ENCODE measurements at regions not wholly inside any gene's neighbourhood (a gene's known extent, or its start where the extent isn't known, plus 50 kb on each side); places are given as distances from the start of the nearest gene placed in this dataset.

DNA sequence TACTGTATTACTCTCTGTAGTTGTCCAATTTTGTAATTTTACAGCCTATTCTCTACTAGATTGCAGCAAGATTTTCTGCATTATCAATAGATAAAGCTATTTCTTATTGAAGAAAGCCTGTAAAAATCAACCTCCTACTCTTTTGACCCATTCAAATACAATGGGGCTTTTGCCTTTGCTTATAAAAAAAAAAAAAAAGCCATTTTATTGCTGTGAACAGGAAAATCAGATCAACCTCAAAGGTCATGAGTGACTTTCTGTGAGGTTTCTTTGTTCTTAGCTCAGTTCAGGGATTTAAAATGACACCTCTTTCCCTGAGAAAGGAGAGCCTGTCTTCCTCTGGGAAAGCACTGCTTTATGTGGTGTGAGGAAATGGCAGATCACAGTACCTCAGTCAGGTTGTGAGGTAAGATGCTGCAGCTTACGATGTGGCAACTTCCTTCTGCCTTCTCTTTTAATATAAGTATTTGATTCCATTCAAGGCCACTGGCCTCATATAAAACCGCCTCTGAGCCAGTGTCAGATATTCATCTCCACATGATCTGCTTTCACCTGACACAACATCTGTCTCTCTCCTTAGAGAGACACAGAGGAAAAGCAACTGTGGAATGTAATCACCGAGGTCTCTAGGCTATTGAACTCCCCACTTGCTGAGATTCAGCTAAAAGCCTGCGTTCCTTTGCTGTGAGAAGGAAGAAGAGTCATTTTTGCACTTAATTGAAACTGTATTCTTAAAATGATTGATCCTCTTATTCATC, 161.5 kb upstream of the MB21D2 start:
- WGBS, 2 donors (ENCODE audit: low coverage in 1 of 2) = 31 to 41% methylated on average over 3 to 4 of the region's 4 CpGs
- TF ChIP-seq POLR2AphosphoS5 (IDR thresholded peaks at IDR 0.05) = no peak
- no peak for TF ChIP-seq EP300 (IDR thresholded peaks at IDR 0.05)
- TF ChIP-seq POLR2A (IDR thresholded peaks at IDR 0.05) = no peak
- no peak for TF ChIP-seq CTCF (IDR thresholded peaks at IDR 0.05)
- Histone ChIP-seq H3K4me3 (no peak overlapping the region), H3K27me3 (no peaks in the 10 kb centered on the region), H3K4me1 (no peaks in the 10 kb centered on the region), H3K27ac (no peak overlapping the region), H3K9me3 (peaks cover 0 to 13% (median 0%) of the 10 kb centered on the region in 3 donors), H3K36me3 (no peaks in the 10 kb centered on the region)
- no peak for ATAC-seq

DNA sequence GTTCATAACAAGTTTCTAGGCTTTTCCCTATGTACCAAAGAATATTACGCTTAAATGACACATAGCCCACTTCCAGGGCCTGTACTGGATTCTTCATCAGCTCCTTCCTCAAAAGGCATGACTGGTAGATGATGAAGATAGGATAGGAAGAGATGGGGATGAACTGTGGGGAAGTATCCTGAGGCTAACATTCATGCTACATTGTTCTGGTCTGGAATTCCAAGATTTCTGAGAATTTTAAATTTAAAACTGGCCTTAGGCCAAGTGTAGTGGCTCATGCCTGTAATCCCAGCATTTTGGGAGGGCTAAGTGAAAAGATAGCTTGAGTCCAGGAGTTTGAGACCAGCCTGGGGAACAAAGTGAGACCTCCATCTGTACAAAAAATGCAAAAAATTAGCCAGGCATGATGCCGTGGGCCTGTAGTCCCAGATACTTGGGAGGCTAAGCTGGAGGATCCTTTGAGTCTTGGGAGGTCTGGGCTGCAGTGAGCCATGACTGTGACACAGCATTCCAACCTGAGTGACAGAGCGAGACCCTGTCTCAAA, 160.1 kb upstream of the PLAAT1 start:
- H3K9me3 ChIP-seq = peaks cover 0 to 13% (median 0%) of the 10 kb centered on the region in 3 donors

GRCh38 chr3:193085655-193086054, 155.4 kb upstream of the PLAAT1 start:
- no peak overlapping the region for H3K4me3 ChIP-seq
- H3K27me3 ChIP-seq = no peaks in the 10 kb centered on the region
- no peak for ATAC-seq
- H3K27ac ChIP-seq = no peak overlapping the region
- no peaks in the 10 kb centered on the region for H3K4me1 ChIP-seq
- peaks cover 0 to 13% (median 0%) of the 10 kb centered on the region in 3 donors for H3K9me3 ChIP-seq
- no peak for TF ChIP-seq EP300 (IDR thresholded peaks at IDR 0.05)
- no peak for TF ChIP-seq CTCF (IDR thresholded peaks at IDR 0.05)
- TF ChIP-seq POLR2AphosphoS5 (IDR thresholded peaks at IDR 0.05) = no peak
- no peak for TF ChIP-seq POLR2A (IDR thresholded peaks at IDR 0.05)
- 14 to 31% methylated on average over 2 of the region's 2 CpGs for WGBS, 2 donors (ENCODE audit: low coverage in 1 of 2)
- no peaks in the 10 kb centered on the region for H3K36me3 ChIP-seq

More for the DNA sequence above, 160.1 kb upstream of the PLAAT1 start:
- no peaks in the 10 kb centered on the region for H3K4me1 ChIP-seq
- H3K4me3 ChIP-seq = no peak overlapping the region
- no peak overlapping the region for H3K27ac ChIP-seq
- no peaks in the 10 kb centered on the region for H3K36me3 ChIP-seq
- H3K27me3 ChIP-seq = no peaks in the 10 kb centered on the region
- ATAC-seq = no peak
- 82 to 88% methylated on average over 3 of the region's 3 CpGs for WGBS, 2 donors (ENCODE audit: low coverage in 1 of 2)
- no peak for TF ChIP-seq EP300 (IDR thresholded peaks at IDR 0.05)

DNA sequence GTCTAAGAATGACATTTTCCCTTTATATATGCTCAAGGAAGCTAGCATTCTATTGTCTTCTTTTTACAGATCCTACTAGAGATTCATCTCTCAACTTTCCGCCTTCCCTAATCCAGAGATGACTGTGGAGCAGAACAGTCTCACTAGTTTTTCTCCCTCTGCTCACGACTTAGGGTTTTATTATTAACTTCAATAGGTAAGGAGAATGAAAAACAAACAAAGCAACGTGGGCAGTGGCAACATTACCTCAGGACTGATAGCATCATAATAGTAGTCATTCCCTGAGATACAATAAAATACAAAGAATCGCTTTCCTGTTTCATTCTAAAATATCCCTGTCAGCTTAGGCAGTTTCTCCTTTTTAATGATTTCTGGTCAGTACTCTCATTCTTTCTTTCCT, 154.3 kb upstream of the PLAAT1 start:
- TF ChIP-seq CTCF (IDR thresholded peaks at IDR 0.05) (no peak), EP300 (IDR thresholded peaks at IDR 0.05) (no peak), POLR2A (IDR thresholded peaks at IDR 0.05) (no peak), POLR2AphosphoS5 (IDR thresholded peaks at IDR 0.05) (no peak)
- Histone ChIP-seq H3K27ac (no peak overlapping the region), H3K4me3 (no peak overlapping the region), H3K27me3 (no peaks in the 10 kb centered on the region), H3K36me3 (no peaks in the 10 kb centered on the region), H3K9me3 (peaks cover 0 to 13% (median 0%) of the 10 kb centered on the region in 3 donors), H3K4me1 (no peaks in the 10 kb centered on the region)
- ATAC-seq = no peak
- WGBS, 2 donors (ENCODE audit: low coverage in 1 of 2) = 60 to 67% methylated on average over 4 of the region's 4 CpGs

DNA sequence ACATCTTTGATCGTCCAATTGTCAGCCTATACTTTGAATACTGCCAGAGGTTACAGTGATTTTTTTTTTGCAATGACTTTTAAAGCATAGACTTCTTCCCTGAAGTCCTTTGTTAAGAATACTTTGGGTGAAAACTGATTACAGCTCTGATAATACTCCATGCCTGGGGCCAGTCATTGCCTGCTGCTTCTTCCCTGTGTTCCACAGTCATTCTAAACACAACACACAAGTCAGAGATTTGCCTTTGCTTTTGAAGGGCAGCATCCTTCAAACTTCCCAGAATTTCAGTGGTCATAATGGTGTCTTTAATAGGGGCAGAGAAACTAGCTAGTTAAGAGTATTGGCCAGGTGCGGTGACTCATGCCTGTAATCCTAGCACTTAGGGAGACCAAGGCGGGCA, 153.7 kb upstream of the PLAAT1 start:
- 82 to 92% methylated on average over 1 to 3 of the region's 3 CpGs for WGBS, 2 donors (ENCODE audit: low coverage in 1 of 2)
- Histone ChIP-seq H3K27ac (no peak overlapping the region), H3K4me3 (no peak overlapping the region), H3K9me3 (peaks cover 0 to 13% (median 0%) of the 10 kb centered on the region in 3 donors), H3K4me1 (no peaks in the 10 kb centered on the region), H3K36me3 (no peaks in the 10 kb centered on the region), H3K27me3 (no peaks in the 10 kb centered on the region)
- ATAC-seq = no peak
- no peak for TF ChIP-seq POLR2AphosphoS5 (IDR thresholded peaks at IDR 0.05)
- no peak for TF ChIP-seq EP300 (IDR thresholded peaks at IDR 0.05)
- TF ChIP-seq CTCF (IDR thresholded peaks at IDR 0.05) = no peak
- TF ChIP-seq POLR2A (IDR thresholded peaks at IDR 0.05) = no peak
